ENCODE measurements at regions not wholly inside any gene's neighbourhood (a gene's known extent, or its start where the extent isn't known, plus 50 kb on each side); places are given as distances from the start of the nearest gene placed in this dataset.

GRCh38 chr5:33184367-33184766, 256.4 kb upstream of the TARS1 start:
- Histone ChIP-seq H3K27ac (ENCODE audit: extremely low read length, insufficient read depth, low read length) (no peak overlapping the region), H4K20me1 (ENCODE audit: insufficient read depth, low read length) (no peaks in the 10 kb centered on the region), H3K79me2 (ENCODE audit: insufficient read depth, low read length) (no peaks in the 10 kb centered on the region), H3K36me3 (replicated peaks in 1 of 2; ENCODE audit: control insufficient read depth in 1 of 2, insufficient read depth in 2 of 2, low read length in 2 of 2) (no peaks in the 10 kb centered on the region), H3K4me3 (replicated peaks in 1 of 3; ENCODE audit: insufficient read depth in 1 of 3, low read depth in 2 of 3, low read length in 3 of 3) (no peak overlapping the region), H3K27me3 (ENCODE audit: control insufficient read depth in 1 of 2, insufficient read depth in 2 of 2, low read length in 2 of 2) (no peaks in the 10 kb centered on the region), H3K9ac (ENCODE audit: insufficient read depth, low read depth, low read length) (no peak overlapping the region), H3K4me1 (ENCODE audit: insufficient read depth, low read length) (no peaks in the 10 kb centered on the region), H3K4me2 (ENCODE audit: low read depth, low read length) (no peak overlapping the region), H2AFZ (ENCODE audit: low read length) (no peak overlapping the region), H3K9me3 (ENCODE audit: low read length) (peaks cover 5% of the 10 kb centered on the region; the same call in 1 of the 2 replicates)
- ChIA-PET POLR2A (no interaction called here), CTCF (ENCODE audit: low intra/inter-chr PET ratio, low total read pairs) (no interaction called here)
- TF ChIP-seq ZNF570 (CRISPR knock-in tag; IDR thresholded peaks at IDR 0.05; ENCODE audit: borderline replicate concordance) = no peak
- no peak for TF ChIP-seq CTCF (CRISPR knock-in tag; IDR thresholded peaks at IDR 0.05)
- TF ChIP-seq, protein P1, sequence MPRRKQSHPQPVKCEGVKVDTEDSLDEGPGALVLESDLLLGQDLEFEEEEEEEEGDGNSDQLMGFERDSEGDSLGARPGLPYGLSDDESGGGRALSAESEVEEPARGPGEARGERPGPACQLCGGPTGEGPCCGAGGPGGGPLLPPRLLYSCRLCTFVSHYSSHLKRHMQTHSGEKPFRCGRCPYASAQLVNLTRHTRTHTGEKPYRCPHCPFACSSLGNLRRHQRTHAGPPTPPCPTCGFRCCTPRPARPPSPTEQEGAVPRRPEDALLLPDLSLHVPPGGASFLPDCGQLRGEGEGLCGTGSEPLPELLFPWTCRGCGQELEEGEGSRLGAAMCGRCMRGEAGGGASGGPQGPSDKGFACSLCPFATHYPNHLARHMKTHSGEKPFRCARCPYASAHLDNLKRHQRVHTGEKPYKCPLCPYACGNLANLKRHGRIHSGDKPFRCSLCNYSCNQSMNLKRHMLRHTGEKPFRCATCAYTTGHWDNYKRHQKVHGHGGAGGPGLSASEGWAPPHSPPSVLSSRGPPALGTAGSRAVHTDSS (CRISPR knock-in tag; conservative IDR thresholded peaks at IDR 0.05) = no peak
- no peak for TF ChIP-seq DRAP1 (CRISPR knock-in tag; IDR thresholded peaks at IDR 0.05)
- no peak for TF ChIP-seq ZNF292 (CRISPR knock-in tag; IDR thresholded peaks at IDR 0.05; ENCODE audit: borderline replicate concordance, low read depth)
- no peak for TF ChIP-seq JUNB (CRISPR knock-in tag; IDR thresholded peaks at IDR 0.05; ENCODE audit: borderline replicate concordance)
- no TSS peak for BruUV-seq (replicated peaks)
- intact Hi-C loops (cut with micrococcal nuclease; ENCODE audit: unreplicated experiment) (no loop called here), in situ Hi-C loops (cut with HindIII; ENCODE audit: extremely low pct_ligation_motif_present, low pct_unique_long_range_greater_than_20kb) (loop anchor here (25.0 kb wide), 1 partner anchor 472 kb away; the partner anchor contains the start of gene NPR3)
- ATAC-seq (no peak), DNase-seq (ENCODE audit: low spot score) (no peak), FAIRE-seq (no peak)
- 2% methylated on average over 2 of the region's 2 CpGs for WGBS (ENCODE audit: low lambda C conversion rate)
